IMR-90 (cell line): ENCODE measurements at regions not wholly inside any gene's neighbourhood (a gene's known extent, or its start where the extent isn't known, plus 50 kb on each side); places are given as distances from the start of the nearest gene placed in this dataset.

Source experiments
- ATAC-seq: fragments of 200-7000 bp; cut with Tn5 transposase; 2 replicates; pipeline ENCODE4 v1.9.1; 2020; ENCODE audit warnings: low read depth, mild to moderate bottlenecking, moderate library complexity
- BruUV-seq: library from RNA; stranded (reverse); fragments of 400-500 nt; replicated peaks from 2 replicates; lab custom pipeline; 2021; lab: Mats Ljungman, UMichigan
- CTCF ChIA-PET: fragments of 300-600 bp; formaldehyde crosslinking; extraction: SDS; loops from one replicate; lab custom pipeline; 2021; ENCODE audit warnings: antibody characterized with exemption; lab: Yijun Ruan, JAX
- POLR2A ChIA-PET: fragments of 300-600 bp; sonication (Branson Sonifier 250); formaldehyde crosslinking; loops from one replicate; lab custom pipeline; 2022; ENCODE audit warnings: antibody characterized with exemption; ENCODE audit not compliant: unreplicated experiment; lab: Charles Lee
- DNase-seq: peaks from one replicate; pipeline ENCODE4 v3.0.0; 2013
- H2AFZ ChIP-seq: replicated peaks from 2 replicates; pipeline ENCODE3; 2013; ENCODE audit warnings: low read length, mild to moderate bottlenecking; ENCODE audit not compliant: poor library complexity
- H2AK5ac ChIP-seq: 2 replicates; pipeline ENCODE4 v1.6.1; 2013; ENCODE audit warnings: low read depth, low read length, inconsistent platforms
- H2AK9ac ChIP-seq: replicated peaks from 2 replicates; pipeline ENCODE3; 2013; ENCODE audit warnings: mild to moderate bottlenecking, low read depth, low read length, moderate library complexity; ENCODE audit not compliant: poor library complexity
- H2BK120ac ChIP-seq: 2 replicates; pipeline ENCODE4 v1.6.1; 2013; ENCODE audit warnings: low read depth, low read length, inconsistent platforms
- H2BK15ac ChIP-seq: 3 replicates; pipeline ENCODE4 v1.6.1; 2013; ENCODE audit warnings: low read depth, low read length, inconsistent platforms
- H2BK20ac ChIP-seq: 2 replicates; pipeline ENCODE4 v1.6.1; 2013; ENCODE audit warnings: low read depth, mild to moderate bottlenecking, inconsistent platforms, low read length, moderate library complexity
- H2BK5ac ChIP-seq: 2 replicates; pipeline ENCODE4 v1.6.1; 2013; ENCODE audit warnings: mild to moderate bottlenecking, low read depth, low read length, inconsistent platforms; ENCODE audit not compliant: poor library complexity, severe bottlenecking
- H3K14ac ChIP-seq: replicated peaks from 2 replicates; pipeline ENCODE4 v1.6.1; 2013; ENCODE audit warnings: low read depth, low read length, inconsistent platforms
- H3K18ac ChIP-seq: 2 replicates; pipeline ENCODE4 v1.6.1; 2013; ENCODE audit warnings: low read depth, low read length, control low read depth
- H3K23ac ChIP-seq: 2 replicates; pipeline ENCODE4 v1.6.1; 2013; ENCODE audit warnings: low read depth, low read length, inconsistent platforms
- H3K27ac ChIP-seq: 2 replicates; pipeline ENCODE4 v1.5.1; 2013; ENCODE audit warnings: mild to moderate bottlenecking, control low read depth, low read length; ENCODE audit not compliant: insufficient read depth
- H3K27me3 ChIP-seq: 2 replicates; pipeline ENCODE4 v1.6.1; 2013; ENCODE audit warnings: low read length; ENCODE audit not compliant: control insufficient read depth, insufficient read depth
- H3K36me3 ChIP-seq: 2 replicates; pipeline ENCODE4 v1.6.1; 2013; ENCODE audit warnings: low read length, mixed read lengths; ENCODE audit not compliant: control insufficient read depth, insufficient read depth
- H3K4ac ChIP-seq: 2 replicates; pipeline ENCODE4 v1.6.1; 2013; ENCODE audit warnings: low read depth, low read length, inconsistent platforms
- H3K4me1 ChIP-seq: 2 replicates; pipeline ENCODE4 v1.6.1; 2013; ENCODE audit warnings: low read length, mixed read lengths; ENCODE audit not compliant: control insufficient read depth, insufficient read depth
- H3K4me2 ChIP-seq: 2 replicates; pipeline ENCODE4 v1.6.1; 2013; ENCODE audit warnings: low read depth, mild to moderate bottlenecking, control low read depth, low read length, moderate library complexity
- H3K4me3 ChIP-seq: 2 replicates; pipeline ENCODE4 v1.5.1; 2013; ENCODE audit warnings: low read depth, mild to moderate bottlenecking, control low read depth, low read length, moderate library complexity; ENCODE audit not compliant: insufficient read depth
- H3K56ac ChIP-seq: 2 replicates; pipeline ENCODE4 v1.6.1; 2013; ENCODE audit warnings: low read length, inconsistent platforms; ENCODE audit not compliant: insufficient read depth; ENCODE audit errors: extremely low read depth
- H3K79me1 ChIP-seq, 2 experiments: 2 replicates each; pipeline ENCODE4 v1.6.1; 2013; ENCODE audit warnings: low read length in 2 of 2, inconsistent platforms in 1 of 2, low read depth in 1 of 2
- H3K9ac ChIP-seq: 2 replicates; pipeline ENCODE4 v1.6.1; 2013; ENCODE audit warnings: low read depth, low read length, control low read depth
- H3K9me1 ChIP-seq: 2 replicates; pipeline ENCODE4 v1.6.1; 2013; ENCODE audit warnings: low read length, inconsistent platforms; ENCODE audit not compliant: insufficient read depth
- H3K9me3 ChIP-seq: 2 replicates; pipeline ENCODE4 v1.6.1; 2013; ENCODE audit warnings: low read length; ENCODE audit not compliant: control insufficient read depth, insufficient read depth
- H4K20me1 ChIP-seq: 2 replicates; pipeline ENCODE4 v1.6.1; 2013; ENCODE audit warnings: low read length, inconsistent platforms; ENCODE audit not compliant: insufficient read depth
- H4K5ac ChIP-seq: 2 replicates; pipeline ENCODE4 v1.6.1; 2013; ENCODE audit warnings: mild to moderate bottlenecking, low read depth, low read length, control low read depth
- H4K8ac ChIP-seq, 2 experiments: 2 replicates each; pipeline ENCODE4 v1.6.1; 2013; ENCODE audit warnings: low read depth in 2 of 2, low read length in 2 of 2, control low read depth in 1 of 2, inconsistent platforms in 1 of 2
- H4K91ac ChIP-seq: 2 replicates; pipeline ENCODE4 v1.6.1; 2013; ENCODE audit warnings: low read depth, low read length, inconsistent platforms; ENCODE audit not compliant: insufficient read depth
- BHLHE40 ChIP-seq: fragments of 150-350 bp; IDR thresholded peaks from 2 replicates; pipeline ENCODE4 v1.6.1; 2016; ENCODE audit warnings: mild to moderate bottlenecking, low read depth, low read length
- CEBPB ChIP-seq: IDR thresholded peaks from 2 replicates; pipeline ENCODE4 v1.6.1; 2012; ENCODE audit warnings: low read depth, low read length, improper control_type of control experiment
- CHD1 ChIP-seq: IDR thresholded peaks from 2 replicates; pipeline ENCODE4 v1.6.1; 2012; ENCODE audit warnings: low read depth, low read length, improper control_type of control experiment
- FOS ChIP-seq: fragments of 150-350 bp; IDR thresholded peaks from 2 replicates; pipeline ENCODE4 v1.6.1; 2016; ENCODE audit warnings: low read depth, low read length
- MAFK ChIP-seq: IDR thresholded peaks from 2 replicates; pipeline ENCODE4 v1.6.1; 2012; ENCODE audit warnings: low read depth, low read length, improper control_type of control experiment
- MAZ ChIP-seq: IDR thresholded peaks from 2 replicates; pipeline ENCODE4 v1.6.1; 2012; ENCODE audit warnings: low read depth, mild to moderate bottlenecking, low read length, improper control_type of control experiment, moderate library complexity, borderline replicate concordance
- MXI1 ChIP-seq: IDR thresholded peaks from 2 replicates; pipeline ENCODE4 v1.6.1; 2012; ENCODE audit warnings: low read depth, mild to moderate bottlenecking, low read length, moderate library complexity, borderline replicate concordance
- NFE2L2 ChIP-seq: fragments of 150-350 bp; IDR thresholded peaks from 2 replicates; pipeline ENCODE4 v1.6.1; 2016; ENCODE audit warnings: low read depth, mild to moderate bottlenecking, low read length
- POLR2A ChIP-seq: IDR thresholded peaks from 2 replicates; pipeline ENCODE4 v1.6.1; 2012; ENCODE audit warnings: mild to moderate bottlenecking, low read depth, low read length
- RAD21 ChIP-seq: IDR thresholded peaks from 2 replicates; pipeline ENCODE4 v1.6.1; 2012; ENCODE audit warnings: low read length, improper control_type of control experiment
- RCOR1 ChIP-seq: IDR thresholded peaks from 2 replicates; pipeline ENCODE4 v1.6.1; 2012; ENCODE audit warnings: mild to moderate bottlenecking, low read length, improper control_type of control experiment; ENCODE audit not compliant: insufficient replicate concordance
- RFX5 ChIP-seq: IDR thresholded peaks from 2 replicates; pipeline ENCODE4 v1.8.0; 2012; ENCODE audit warnings: low read depth, mild to moderate bottlenecking, low read length, moderate library complexity
- USF2 ChIP-seq: fragments of 150-350 bp; IDR thresholded peaks from 2 replicates; pipeline ENCODE4 v1.6.1; 2017; ENCODE audit warnings: mild to moderate bottlenecking, antibody characterized with exemption, low read length, low read depth
- WGBS, 2 experiments: methylation state at CpG; one replicate each; pipeline versions ENCODE4 v1.1.5 to v1.1.7; 2013; ENCODE audit warnings: missing lambda C conversion rate in 2 of 2; ENCODE audit not compliant: insufficient read length in 1 of 2; ENCODE audit errors: extremely low coverage in 2 of 2; 5-methylcytosine and 5-hydroxymethylcytosine counted together
- dilution Hi-C: fragments of 300-500 bp; cut with HindIII; formaldehyde crosslinking; loops from one replicate; pipeline ENCODE4 v1.14.3; 2018; ENCODE audit warnings: low sequenced_read_pairs; ENCODE audit not compliant: unreplicated experiment
- in situ Hi-C: fragments of 300-500 bp; cut with MboI; formaldehyde crosslinking; loops from 3 replicates; pipeline ENCODE4 v1.14.3; 2019; ENCODE audit warnings: low sequenced_read_pairs, inconsistent platforms, mixed read lengths
- intact Hi-C: fragments of 100-400 bp; cut with micrococcal nuclease; formaldehyde crosslinking; loops from 2 replicates; pipeline ENCODE4 v1.10.0; 2022
- TF ChIP-seq, protein P1 (sequence below): conservative IDR thresholded peaks from 2 replicates; pipeline ENCODE4 v1.5.1; 2012; ENCODE audit warnings: mild to moderate bottlenecking, low read depth, low read length, improper control_type of control experiment
- TF ChIP-seq, protein P2 (sequence below): fragments of 150-350 bp; IDR thresholded peaks from 2 replicates; pipeline ENCODE4 v1.6.1; 2016; ENCODE audit warnings: low read depth, mild to moderate bottlenecking, low read length, moderate library complexity, borderline replicate concordance

DNA sequence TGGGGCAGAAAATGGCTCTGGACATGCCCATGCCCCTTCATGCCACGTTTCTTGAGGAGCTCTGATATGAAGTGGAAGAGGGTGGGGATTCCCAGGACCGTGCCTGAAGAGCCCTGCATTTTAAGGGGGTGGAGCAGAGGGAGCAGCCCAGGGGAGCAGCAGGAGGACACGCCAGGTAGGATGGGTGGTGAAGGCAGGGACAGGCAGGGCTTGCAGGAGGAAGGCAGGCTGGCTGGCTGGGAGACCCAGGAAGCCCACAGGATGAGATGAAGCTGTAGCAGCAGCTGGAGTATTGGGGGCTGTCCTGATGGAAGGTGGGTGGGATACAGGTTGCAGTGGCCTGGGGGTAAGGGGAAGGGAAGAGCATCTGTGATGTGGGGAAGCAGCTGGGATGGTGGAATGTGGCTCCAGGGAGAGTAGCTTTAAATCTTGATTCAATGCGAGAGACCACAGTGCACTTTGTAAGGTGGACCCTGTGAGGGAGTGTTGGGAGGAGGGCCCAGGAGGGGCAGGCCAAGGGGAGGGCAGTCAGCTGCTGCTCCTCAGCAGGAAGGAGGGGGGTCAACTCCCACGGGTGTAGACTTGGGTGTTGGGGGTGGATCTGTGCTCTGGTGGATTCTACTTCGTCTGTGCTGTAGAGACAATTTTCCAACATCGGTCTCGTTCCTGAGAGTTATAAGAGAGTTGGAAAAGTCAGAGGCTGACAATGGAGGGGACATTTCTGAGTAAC lies 242.6 kb upstream of the IRX4 start:
- ChIA-PET CTCF (no interaction called here), POLR2A (no interaction called here)
- in situ Hi-C loops = no loop called here

More for the DNA sequence above, 242.6 kb upstream of the IRX4 start:
- intact Hi-C loops = no loop called here
- Histone ChIP-seq H3K79me1 (no peaks in the 10 kb centered on the region), H3K36me3 (no peaks in the 10 kb centered on the region), H2BK120ac (no peak overlapping the region), H4K8ac (no peak overlapping the region), H3K4me2 (no peak overlapping the region), H3K23ac (no peak overlapping the region), H2BK15ac (no peak overlapping the region), H2AFZ (no peak overlapping the region), H3K4me3 (no peak overlapping the region), H2BK20ac (no peak overlapping the region), H3K27me3 (no peaks in the 10 kb centered on the region), H3K4me1 (no peaks in the 10 kb centered on the region), H4K20me1 (no peaks in the 10 kb centered on the region), H3K18ac (no peak overlapping the region), H3K14ac (no peak overlapping the region), H4K91ac (no peak overlapping the region), H3K27ac (no peak overlapping the region), H2AK9ac (no peak overlapping the region), H3K9ac (no peak overlapping the region), H2AK5ac (no peak overlapping the region), H3K4ac (no peak overlapping the region), H4K5ac (no peak overlapping the region), H3K56ac (no peak overlapping the region), H2BK5ac (no peak overlapping the region), H3K9me3 (peaks cover 20% of the 10 kb centered on the region), H3K9me1 (no peaks in the 10 kb centered on the region)
- BruUV-seq = no TSS peak
- TF ChIP-seq, protein P1, sequence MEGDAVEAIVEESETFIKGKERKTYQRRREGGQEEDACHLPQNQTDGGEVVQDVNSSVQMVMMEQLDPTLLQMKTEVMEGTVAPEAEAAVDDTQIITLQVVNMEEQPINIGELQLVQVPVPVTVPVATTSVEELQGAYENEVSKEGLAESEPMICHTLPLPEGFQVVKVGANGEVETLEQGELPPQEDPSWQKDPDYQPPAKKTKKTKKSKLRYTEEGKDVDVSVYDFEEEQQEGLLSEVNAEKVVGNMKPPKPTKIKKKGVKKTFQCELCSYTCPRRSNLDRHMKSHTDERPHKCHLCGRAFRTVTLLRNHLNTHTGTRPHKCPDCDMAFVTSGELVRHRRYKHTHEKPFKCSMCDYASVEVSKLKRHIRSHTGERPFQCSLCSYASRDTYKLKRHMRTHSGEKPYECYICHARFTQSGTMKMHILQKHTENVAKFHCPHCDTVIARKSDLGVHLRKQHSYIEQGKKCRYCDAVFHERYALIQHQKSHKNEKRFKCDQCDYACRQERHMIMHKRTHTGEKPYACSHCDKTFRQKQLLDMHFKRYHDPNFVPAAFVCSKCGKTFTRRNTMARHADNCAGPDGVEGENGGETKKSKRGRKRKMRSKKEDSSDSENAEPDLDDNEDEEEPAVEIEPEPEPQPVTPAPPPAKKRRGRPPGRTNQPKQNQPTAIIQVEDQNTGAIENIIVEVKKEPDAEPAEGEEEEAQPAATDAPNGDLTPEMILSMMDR = no peak
- TF ChIP-seq MXI1 (no peak), RFX5 (no peak), RAD21 (no peak), CHD1 (no peak), FOS (no peak), POLR2A (no peak), NFE2L2 (no peak), BHLHE40 (no peak), CEBPB (no peak), USF2 (no peak), RCOR1 (no peak), MAZ (no peak), MAFK (no peak)
- TF ChIP-seq, protein P2, sequence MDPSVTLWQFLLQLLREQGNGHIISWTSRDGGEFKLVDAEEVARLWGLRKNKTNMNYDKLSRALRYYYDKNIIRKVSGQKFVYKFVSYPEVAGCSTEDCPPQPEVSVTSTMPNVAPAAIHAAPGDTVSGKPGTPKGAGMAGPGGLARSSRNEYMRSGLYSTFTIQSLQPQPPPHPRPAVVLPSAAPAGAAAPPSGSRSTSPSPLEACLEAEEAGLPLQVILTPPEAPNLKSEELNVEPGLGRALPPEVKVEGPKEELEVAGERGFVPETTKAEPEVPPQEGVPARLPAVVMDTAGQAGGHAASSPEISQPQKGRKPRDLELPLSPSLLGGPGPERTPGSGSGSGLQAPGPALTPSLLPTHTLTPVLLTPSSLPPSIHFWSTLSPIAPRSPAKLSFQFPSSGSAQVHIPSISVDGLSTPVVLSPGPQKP = no peak
- dilution Hi-C loops = no loop called here
- ATAC-seq (no peak), DNase-seq (no peak)
- WGBS, 2 experiments = 0% methylated on average over 1 of the region's 8 CpGs; no CpG with 5 or more reads in 1 of the 2 experiments
